ENCODE measurements at regions not wholly inside any gene's neighbourhood (a gene's known extent, or its start where the extent isn't known, plus 50 kb on each side); places are given as distances from the start of the nearest gene placed in this dataset.

DNA sequence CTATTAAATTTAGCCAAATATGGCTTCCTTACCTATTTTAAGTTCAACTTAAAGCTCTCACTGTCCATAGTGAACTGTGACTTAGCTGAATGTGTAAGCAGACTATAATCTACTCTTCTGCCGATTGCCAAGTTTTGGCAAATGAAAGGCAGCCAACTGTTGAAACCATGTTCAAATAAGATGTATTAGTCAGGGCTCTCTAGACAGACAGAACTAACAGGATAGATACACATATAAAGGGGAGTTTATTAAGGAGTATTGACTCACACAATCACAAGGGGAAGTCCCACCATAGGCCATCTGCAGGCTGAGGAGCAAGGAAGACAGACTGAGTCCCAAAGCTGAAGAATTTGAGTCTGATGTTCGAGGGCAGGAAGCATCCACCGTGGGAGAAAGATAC is 837.7 kb upstream of the AUTS2 start:
- TF ChIP-seq EGR1 (IDR thresholded peaks at IDR 0.05; ENCODE audit: low read depth in 2 of 2), result no peak
- TF ChIP-seq CTCF (IDR thresholded peaks at IDR 0.05; ENCODE audit: low read depth, low read length, missing input control), result no peak
- TF ChIP-seq RAD21 (IDR thresholded peaks at IDR 0.05), result no peak
- TF ChIP-seq YY1 (IDR thresholded peaks at IDR 0.05), result no peak
- TF ChIP-seq, protein P1, sequence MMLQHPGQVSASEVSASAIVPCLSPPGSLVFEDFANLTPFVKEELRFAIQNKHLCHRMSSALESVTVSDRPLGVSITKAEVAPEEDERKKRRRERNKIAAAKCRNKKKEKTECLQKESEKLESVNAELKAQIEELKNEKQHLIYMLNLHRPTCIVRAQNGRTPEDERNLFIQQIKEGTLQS (IDR thresholded peaks at IDR 0.05), result no peak
- no peak for TF ChIP-seq JUND (IDR thresholded peaks at IDR 0.05)
- TF ChIP-seq REST (IDR thresholded peaks at IDR 0.05), result no peak
